ENCODE measurements at regions not wholly inside any gene's neighbourhood (a gene's known extent, or its start where the extent isn't known, plus 50 kb on each side); places are given as distances from the start of the nearest gene placed in this dataset.

DNA sequence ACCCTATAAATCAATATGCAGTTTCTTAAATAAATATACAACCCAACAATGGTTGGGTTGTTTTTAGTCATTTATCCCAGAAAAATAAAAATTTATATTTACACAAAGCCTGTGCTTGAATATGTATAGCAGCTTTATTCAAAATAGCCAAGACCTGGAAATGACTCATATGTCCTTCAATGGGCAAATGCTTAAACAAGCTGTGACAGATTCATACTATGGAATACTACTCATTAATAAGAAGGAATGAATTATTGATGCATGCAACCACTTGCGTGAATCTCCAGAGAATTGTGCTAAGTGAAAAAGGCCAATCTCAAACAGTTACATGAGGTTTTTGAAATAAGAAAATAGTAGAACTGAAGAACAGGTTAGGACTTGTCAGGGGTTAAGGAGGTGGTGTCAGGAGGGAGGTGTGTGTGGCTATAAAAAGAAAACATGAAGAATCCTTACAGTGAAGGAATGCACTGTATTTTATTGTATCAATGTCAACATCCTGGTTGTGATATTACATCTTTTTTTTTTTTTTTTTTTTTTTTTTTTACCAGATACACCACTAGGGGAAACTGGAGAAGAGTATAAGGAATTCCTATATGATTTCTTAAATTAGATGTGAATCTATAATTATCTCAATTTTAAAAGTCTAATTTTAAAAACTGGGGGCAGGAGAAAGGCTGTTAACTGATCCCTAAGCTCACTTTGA is 82.4 kb upstream of the CD44 start:
- Histone ChIP-seq H2BK120ac (replicated peaks; ENCODE audit: low read depth, low read length) (no peak overlapping the region), H2BK20ac (ENCODE audit: low read length) (no peak overlapping the region), H4K5ac (ENCODE audit: insufficient read length, low read depth, low read length) (no peak overlapping the region), H2AK5ac (ENCODE audit: low read depth, low read length) (no peak overlapping the region), H3K4me3 (ENCODE audit: extremely low read depth in 1 of 4, insufficient read depth in 2 of 4, low read depth in 3 of 4, low read length in 4 of 4) (no peak overlapping the region), H3K36me3 (ENCODE audit: control insufficient read depth in 2 of 4, insufficient read depth in 4 of 4, low read length in 3 of 4) (no peaks in the 10 kb centered on the region), H3K23me2 (ENCODE audit: low read depth, low read length) (no peaks in the 10 kb centered on the region), H3K4me1 (replicated peaks in 1 of 4; ENCODE audit: control insufficient read depth in 3 of 4, insufficient read depth in 4 of 4, low read length in 3 of 4) (no peaks in the 10 kb centered on the region), H3K23ac (ENCODE audit: insufficient read length) (no peak overlapping the region), H3K56ac (replicated peaks; ENCODE audit: insufficient read length, low read depth, low read length) (no peak overlapping the region), H3K27me3 (replicated peaks in 1 of 4; ENCODE audit: control insufficient read depth in 3 of 4, extremely low read depth in 1 of 4, insufficient read depth in 3 of 4, low read length in 3 of 4) (no peaks in the 10 kb centered on the region), H3K4ac (replicated peaks; ENCODE audit: insufficient read length, low read depth, low read length) (no peak overlapping the region), H4K8ac (ENCODE audit: extremely low read depth, insufficient read depth, low read length) (no peak overlapping the region), H2BK12ac (ENCODE audit: low read depth, low read length) (no peak overlapping the region), H3K14ac (ENCODE audit: insufficient read length) (no peak overlapping the region), H3K27ac (ENCODE audit: low read depth, low read length) (no peak overlapping the region), H4K91ac (replicated peaks; ENCODE audit: insufficient read length, low read length) (no peak overlapping the region), H3K4me2 (ENCODE audit: insufficient read depth in 1 of 2, low read depth in 2 of 2, low read length in 2 of 2) (no peak overlapping the region), H3K79me2 (ENCODE audit: control insufficient read depth in 1 of 2, insufficient read depth in 2 of 2, low read length in 2 of 2) (no peaks in the 10 kb centered on the region), H3K9me3 (ENCODE audit: insufficient read depth in 2 of 2, low read depth in 1 of 2, low read length in 1 of 2) (no peaks in the 10 kb centered on the region), H2AFZ (ENCODE audit: low read length) (no peak overlapping the region), H3K9ac (replicated peaks in 1 of 4; ENCODE audit: extremely low read depth in 1 of 4, low read depth in 3 of 4, low read length in 3 of 4) (no peak overlapping the region), H2BK15ac (ENCODE audit: low read length) (no peak overlapping the region), H3K79me1 (ENCODE audit: low read depth, low read length) (no peaks in the 10 kb centered on the region), H3K18ac (ENCODE audit: extremely low read depth, low read length) (no peak overlapping the region), H2BK5ac (ENCODE audit: low read depth, low read length) (no peak overlapping the region), H4K20me1 (replicated peaks in 1 of 2; ENCODE audit: control insufficient read depth in 1 of 2, insufficient read depth in 2 of 2, low read length in 2 of 2) (no peaks in the 10 kb centered on the region)
- WGBS, 2 experiments (ENCODE audit: extremely low coverage in 1 of 2, insufficient coverage in 1 of 2, insufficient read length in 1 of 2, insufficient replicate concordance in 2 of 2, low coverage in 1 of 2, low lambda C conversion rate in 2 of 2, missing lambda C conversion rate in 1 of 2) = 96% methylated on average over 1 of the region's 1 CpG; no CpG with 5 or more reads in 1 of the 2 experiments
- DNase-seq (ENCODE audit: low read depth in 1 of 2, low spot score in 2 of 2) (no peak), FAIRE-seq (no peak)
- ChIA-PET POLR2A (ENCODE audit: partially characterized antibody) (interaction anchor here (0.6 kb wide), 1 partner anchor 543 kb away, joined by 3 read pairs; no protein-coding TSS in a partner anchor), CTCF (ENCODE audit: partially characterized antibody) (interaction anchor here (1.2 to 1.8 kb wide), 3 partner anchors 15 to 305 kb away, joined by 3 to 7 read pairs (median 5); no protein-coding TSS in a partner anchor)
- TF ChIP-seq CTBP2 (IDR thresholded peaks at IDR 0.05; ENCODE audit: borderline replicate concordance, insufficient read depth, insufficient read length, low read length) (no peak), NANOG (IDR thresholded peaks at IDR 0.05; ENCODE audit: insufficient read depth, low read depth, low read length, poor library complexity, severe bottlenecking) (no peak), HDAC2 (IDR thresholded peaks at IDR 0.05; ENCODE audit: borderline replicate concordance in 1 of 2, low read depth in 2 of 2, low read length in 2 of 2) (no peak), EP300 (IDR thresholded peaks at IDR 0.05; ENCODE audit: borderline replicate concordance in 1 of 2, low read depth in 2 of 2, low read length in 2 of 2) (no peak), POLR2AphosphoS5 (IDR thresholded peaks at IDR 0.05; ENCODE audit: low read depth, low read length) (no peak), ASH2L (IDR thresholded peaks at IDR 0.05; ENCODE audit: low read length) (no peak)
- TF ChIP-seq, protein P1, sequence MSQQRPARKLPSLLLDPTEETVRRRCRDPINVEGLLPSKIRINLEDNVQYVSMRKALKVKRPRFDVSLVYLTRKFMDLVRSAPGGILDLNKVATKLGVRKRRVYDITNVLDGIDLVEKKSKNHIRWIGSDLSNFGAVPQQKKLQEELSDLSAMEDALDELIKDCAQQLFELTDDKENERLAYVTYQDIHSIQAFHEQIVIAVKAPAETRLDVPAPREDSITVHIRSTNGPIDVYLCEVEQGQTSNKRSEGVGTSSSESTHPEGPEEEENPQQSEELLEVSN (IDR thresholded peaks at IDR 0.05) = no peak
- TF ChIP-seq, protein P2, sequence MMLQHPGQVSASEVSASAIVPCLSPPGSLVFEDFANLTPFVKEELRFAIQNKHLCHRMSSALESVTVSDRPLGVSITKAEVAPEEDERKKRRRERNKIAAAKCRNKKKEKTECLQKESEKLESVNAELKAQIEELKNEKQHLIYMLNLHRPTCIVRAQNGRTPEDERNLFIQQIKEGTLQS (IDR thresholded peaks at IDR 0.05; ENCODE audit: insufficient read depth, low read depth, low read length) = no peak
- TF ChIP-seq, protein P3, sequence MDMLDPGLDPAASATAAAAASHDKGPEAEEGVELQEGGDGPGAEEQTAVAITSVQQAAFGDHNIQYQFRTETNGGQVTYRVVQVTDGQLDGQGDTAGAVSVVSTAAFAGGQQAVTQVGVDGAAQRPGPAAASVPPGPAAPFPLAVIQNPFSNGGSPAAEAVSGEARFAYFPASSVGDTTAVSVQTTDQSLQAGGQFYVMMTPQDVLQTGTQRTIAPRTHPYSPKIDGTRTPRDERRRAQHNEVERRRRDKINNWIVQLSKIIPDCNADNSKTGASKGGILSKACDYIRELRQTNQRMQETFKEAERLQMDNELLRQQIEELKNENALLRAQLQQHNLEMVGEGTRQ (IDR thresholded peaks at IDR 0.05; ENCODE audit: low read length) = no peak
